T-helper 17 cell (primary cell): ENCODE measurements at regions not wholly inside any gene's neighbourhood (a gene's known extent, or its start where the extent isn't known, plus 50 kb on each side); places are given as distances from the start of the nearest gene placed in this dataset.
"Not testable (repeated sequence)": the region's sequence is repeated elsewhere in the genome, so short reads cannot be mapped to it uniquely, and the experiment has no call there.

Source experiments
- ATAC-seq: fragments of 150-1000 bp; cut with Tn5 transposase; 2 replicates; pipeline ENCODE4 v1.10.0; 2021; ENCODE audit warnings: mild to moderate bottlenecking, moderate library complexity
- DNase-seq, 3 donors: peaks; one replicate each; pipeline versions ENCODE4 v3.0.0 to v3.0.0-alpha.2; 2020 to 2021
- H3K9me3 ChIP-seq: one replicate; pipeline ENCODE4 v1.7.0; 2013; ENCODE audit warnings: low read length, mild to moderate bottlenecking; ENCODE audit not compliant: control insufficient read depth, poor library complexity, severe bottlenecking
- H3K27ac Mint-ChIP-seq: one replicate; pipeline ENCODE4 v1.8.0; 2022; ENCODE audit warnings: mild to moderate bottlenecking, moderate library complexity, mixed read lengths
- H3K27me3 Mint-ChIP-seq: one replicate; pipeline ENCODE4 v1.8.0; 2022; ENCODE audit warnings: mixed read lengths
- H3K36me3 Mint-ChIP-seq: one replicate; pipeline ENCODE4 v1.8.0; 2022; ENCODE audit warnings: low read depth, mixed read lengths
- H3K4me1 Mint-ChIP-seq: one replicate; pipeline ENCODE4 v1.8.0; 2022; ENCODE audit warnings: mild to moderate bottlenecking, mixed read lengths
- H3K4me3 Mint-ChIP-seq: one replicate; pipeline ENCODE4 v1.8.0; 2022; ENCODE audit warnings: mild to moderate bottlenecking, moderate library complexity, mixed read lengths

GRCh38 chr1:195686764-195687163 is 921.5 kb downstream of the KCNT2 start:
- no peaks in the 10 kb centered on the region for H3K27me3 Mint-ChIP-seq
- H3K9me3 ChIP-seq, result no peaks in the 10 kb centered on the region
- DNase-seq (no peak), ATAC-seq (no peak)
- H3K4me3 Mint-ChIP-seq, result no peak overlapping the region
- H3K36me3 Mint-ChIP-seq, result no peaks in the 10 kb centered on the region
- no peak overlapping the region for H3K27ac Mint-ChIP-seq
- peaks cover 1% of the 10 kb centered on the region for H3K4me1 Mint-ChIP-seq

- no peaks in the 10 kb centered on the region for H3K27me3 Mint-ChIP-seq
- ATAC-seq (no peak), DNase-seq (no peak)
- H3K27ac Mint-ChIP-seq, result no peak overlapping the region
- H3K4me1 Mint-ChIP-seq, result no peaks in the 10 kb centered on the region
- no peaks in the 10 kb centered on the region for H3K36me3 Mint-ChIP-seq
- no peak overlapping the region for H3K4me3 Mint-ChIP-seq
- H3K9me3 ChIP-seq, result no peaks in the 10 kb centered on the region
Measured at GRCh38 chr1:195664628-195665027, 943.6 kb downstream of the KCNT2 start.

DNA sequence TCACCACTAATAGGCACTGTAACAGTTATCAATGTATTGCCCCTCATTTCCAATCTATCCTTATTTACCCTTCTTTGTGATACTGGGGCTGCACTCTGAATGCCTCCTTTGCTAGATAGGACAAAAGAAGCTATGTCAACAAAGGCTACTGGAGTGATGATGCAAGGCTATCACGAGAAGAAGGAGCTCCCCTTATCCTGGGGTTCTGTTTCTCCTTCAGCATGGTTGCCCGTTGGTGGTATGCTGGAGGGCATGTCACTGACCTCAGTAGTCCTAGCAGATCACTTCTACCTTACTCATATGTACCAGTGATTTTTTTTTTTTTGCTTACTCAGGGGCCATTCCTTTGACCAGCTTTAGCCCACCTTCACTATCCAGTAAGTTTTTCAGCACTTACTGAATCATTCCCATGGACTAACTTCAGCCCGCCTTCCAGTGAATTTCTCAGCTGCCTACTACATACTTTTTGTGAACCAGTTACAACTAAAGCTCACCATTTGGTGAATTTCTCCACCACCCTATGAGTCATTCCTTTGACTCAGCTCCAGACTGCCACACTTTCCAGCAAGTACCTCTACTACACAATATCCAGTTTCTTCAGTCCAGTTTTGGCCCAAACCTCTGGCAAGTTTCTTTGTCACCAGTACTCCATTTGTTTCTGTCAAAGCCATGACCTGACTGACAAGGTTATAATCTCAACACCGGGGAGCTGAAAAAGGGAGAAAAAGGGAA is 944.5 kb downstream of the KCNT2 start:
- DNase-seq (no peak), ATAC-seq (no peak)
- no peaks in the 10 kb centered on the region for H3K9me3 ChIP-seq
- Mint-ChIP-seq H3K36me3 (no peaks in the 10 kb centered on the region), H3K4me3 (no peak overlapping the region), H3K27ac (no peak overlapping the region), H3K4me1 (no peaks in the 10 kb centered on the region), H3K27me3 (no peaks in the 10 kb centered on the region)

DNA sequence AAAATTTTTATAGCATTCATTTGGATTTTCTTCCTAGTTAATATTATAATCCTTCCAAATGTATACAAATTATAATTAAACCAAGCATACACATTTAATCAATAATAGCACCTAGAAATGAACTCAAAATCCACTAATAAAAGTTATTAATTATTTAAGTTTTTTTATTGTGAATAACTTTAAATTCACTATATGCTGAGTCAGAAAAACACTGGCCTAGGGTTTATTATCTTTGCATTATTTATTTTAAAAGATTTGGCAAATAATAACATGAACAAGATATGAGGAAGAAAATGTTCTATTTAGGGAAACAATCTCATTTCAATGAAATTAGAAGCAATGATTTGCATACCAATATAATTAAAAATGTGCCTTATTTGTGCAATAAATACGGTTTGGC is 951.5 kb downstream of the KCNT2 start:
- ATAC-seq (no peak), DNase-seq (no peak)
- no peaks in the 10 kb centered on the region for H3K9me3 ChIP-seq
- no peak overlapping the region for H3K4me3 Mint-ChIP-seq
- H3K27me3 Mint-ChIP-seq, result no peaks in the 10 kb centered on the region
- no peak overlapping the region for H3K27ac Mint-ChIP-seq
- no peaks in the 10 kb centered on the region for H3K4me1 Mint-ChIP-seq
- H3K36me3 Mint-ChIP-seq, result no peaks in the 10 kb centered on the region

GRCh38 chr1:195648875-195649274 is 959.4 kb downstream of the KCNT2 start:
- ATAC-seq, H3K9me3 ChIP-seq, H3K4me3 Mint-ChIP-seq, H3K27ac Mint-ChIP-seq, H3K36me3 Mint-ChIP-seq, DNase-seq, H3K27me3 Mint-ChIP-seq, H3K4me1 Mint-ChIP-seq: not testable (repeated sequence)

GRCh38 chr1:195637539-195637938 is 970.7 kb downstream of the KCNT2 start:
- Mint-ChIP-seq H3K36me3 (no peaks in the 10 kb centered on the region), H3K27me3 (no peaks in the 10 kb centered on the region), H3K27ac (no peak overlapping the region), H3K4me1 (no peaks in the 10 kb centered on the region), H3K4me3 (no peak overlapping the region)
- no peaks in the 10 kb centered on the region for H3K9me3 ChIP-seq
- DNase-seq (no peak), ATAC-seq (no peak)

- H3K27ac Mint-ChIP-seq, result no peak overlapping the region
- no peaks in the 10 kb centered on the region for H3K4me1 Mint-ChIP-seq
- DNase-seq, result no peak
- H3K4me3 Mint-ChIP-seq, result no peak overlapping the region
- ATAC-seq, result no peak
- H3K9me3 ChIP-seq, result no peaks in the 10 kb centered on the region
- H3K27me3 Mint-ChIP-seq, result no peaks in the 10 kb centered on the region
- H3K36me3 Mint-ChIP-seq, result no peaks in the 10 kb centered on the region
Measured at GRCh38 chr1:195618287-195618686, 990.0 kb downstream of the KCNT2 start.

DNA sequence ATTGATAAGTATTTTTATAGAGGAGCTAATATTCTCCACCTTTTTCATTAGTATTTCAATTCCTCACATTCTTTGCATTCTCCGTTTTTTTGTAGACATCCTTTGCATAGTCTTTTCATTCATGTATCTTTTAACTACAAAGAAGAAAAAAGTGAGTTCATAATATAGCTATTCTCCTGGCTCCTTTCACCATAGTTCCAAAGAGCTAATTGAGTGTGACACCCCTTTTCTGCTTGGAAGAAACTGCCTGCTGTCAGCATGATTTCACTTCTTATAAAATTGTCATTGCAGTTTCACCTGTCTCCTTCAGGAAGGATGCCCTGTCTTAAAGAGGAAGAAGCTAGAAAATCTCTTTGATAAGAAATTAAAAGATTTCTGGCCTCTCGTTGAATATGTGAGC is 991.1 kb downstream of the KCNT2 start:
- no peak for DNase-seq
- H3K27me3 Mint-ChIP-seq, result no peaks in the 10 kb centered on the region
- H3K9me3 ChIP-seq, result no peaks in the 10 kb centered on the region
- H3K4me3 Mint-ChIP-seq, result no peak overlapping the region
- H3K27ac Mint-ChIP-seq, result no peak overlapping the region
- no peaks in the 10 kb centered on the region for H3K4me1 Mint-ChIP-seq
- no peak for ATAC-seq
- no peaks in the 10 kb centered on the region for H3K36me3 Mint-ChIP-seq

DNA sequence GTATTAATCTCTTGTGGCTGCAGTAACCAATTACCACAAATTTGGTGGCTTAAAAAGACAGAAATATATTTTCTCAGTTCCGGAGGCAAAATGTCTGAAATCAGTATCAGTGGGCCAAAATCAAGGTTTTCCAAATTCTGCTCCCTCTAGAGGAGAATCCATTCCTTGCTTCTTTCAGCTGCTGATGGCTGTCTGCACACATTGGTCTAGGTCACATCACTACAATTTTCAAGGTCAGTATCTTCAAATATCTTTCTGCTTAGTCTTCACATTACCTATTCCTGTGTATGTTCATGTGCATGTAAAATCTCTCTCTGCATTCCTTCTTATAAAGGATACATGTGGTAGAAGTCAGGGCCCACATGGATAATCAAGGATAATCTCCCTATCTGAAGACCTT is 999.4 kb downstream of the KCNT2 start:
- Mint-ChIP-seq H3K27ac (no peak overlapping the region), H3K4me1 (no peaks in the 10 kb centered on the region), H3K36me3 (no peaks in the 10 kb centered on the region), H3K4me3 (no peak overlapping the region), H3K27me3 (no peaks in the 10 kb centered on the region)
- ATAC-seq (no peak), DNase-seq (no peak)
- H3K9me3 ChIP-seq, result no peaks in the 10 kb centered on the region

GRCh38 chr1:195606483-195606882 is 1001.8 kb downstream of the KCNT2 start:
- H3K9me3 ChIP-seq, result no peaks in the 10 kb centered on the region
- ATAC-seq (no peak), DNase-seq (no peak)
- H3K27ac Mint-ChIP-seq, result no peak overlapping the region
- no peaks in the 10 kb centered on the region for H3K27me3 Mint-ChIP-seq
- no peaks in the 10 kb centered on the region for H3K36me3 Mint-ChIP-seq
- no peaks in the 10 kb centered on the region for H3K4me1 Mint-ChIP-seq
- H3K4me3 Mint-ChIP-seq, result no peak overlapping the region

DNA sequence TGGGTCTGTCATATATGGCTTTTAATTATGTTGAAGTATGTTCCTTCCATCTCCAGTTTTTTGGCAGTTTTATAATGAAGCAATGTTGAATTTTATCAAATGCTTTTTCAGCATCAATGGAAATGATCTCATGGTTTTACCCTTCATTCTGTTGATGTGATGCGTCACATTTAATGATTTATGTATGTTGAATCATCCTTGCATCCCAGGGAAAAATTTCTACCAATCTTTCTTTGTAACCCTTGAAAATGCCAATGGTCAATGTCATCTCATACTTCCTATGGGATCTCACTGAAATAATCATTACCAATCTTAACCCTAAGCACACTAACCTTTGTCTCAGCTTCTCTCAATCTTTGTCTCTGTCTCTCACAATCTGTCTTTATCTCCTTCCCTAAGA is 1004.0 kb downstream of the KCNT2 start:
- H3K9me3 ChIP-seq, result no peaks in the 10 kb centered on the region
- DNase-seq (no peak), ATAC-seq (no peak)
- H3K4me1 Mint-ChIP-seq, result no peaks in the 10 kb centered on the region
- H3K27me3 Mint-ChIP-seq, result no peaks in the 10 kb centered on the region
- H3K36me3 Mint-ChIP-seq, result no peaks in the 10 kb centered on the region
- H3K27ac Mint-ChIP-seq, result no peak overlapping the region
- no peak overlapping the region for H3K4me3 Mint-ChIP-seq

GRCh38 chr1:195597891-195598290 is 1010.3 kb downstream of the KCNT2 start:
- H3K36me3 Mint-ChIP-seq, result no peaks in the 10 kb centered on the region
- H3K27me3 Mint-ChIP-seq, result no peaks in the 10 kb centered on the region
- H3K4me3 Mint-ChIP-seq, result no peak overlapping the region
- no peaks in the 10 kb centered on the region for H3K9me3 ChIP-seq
- ATAC-seq, result no peak
- no peak overlapping the region for H3K27ac Mint-ChIP-seq
- DNase-seq, result no peak
- H3K4me1 Mint-ChIP-seq, result no peaks in the 10 kb centered on the region

DNA sequence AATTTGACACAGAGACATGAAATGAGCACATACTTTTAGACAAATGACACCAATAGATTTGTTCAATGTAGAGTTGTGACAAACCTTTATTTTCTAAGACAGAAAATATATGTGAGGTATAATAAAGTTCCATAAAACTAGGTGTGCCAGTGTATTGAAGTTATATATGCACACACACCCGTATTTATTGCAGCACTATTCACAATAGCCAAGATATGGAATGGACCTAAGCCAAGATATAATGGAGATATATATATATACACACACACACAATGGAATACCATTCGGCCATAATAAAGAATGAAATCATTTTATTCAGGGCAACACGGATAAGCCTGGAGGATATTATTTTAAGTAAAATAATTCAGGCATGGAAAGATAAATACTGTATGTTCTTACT is 1013.5 kb downstream of the KCNT2 start:
- ATAC-seq, result no peak
- Mint-ChIP-seq H3K36me3 (no peaks in the 10 kb centered on the region), H3K27me3 (no peaks in the 10 kb centered on the region), H3K4me1 (no peaks in the 10 kb centered on the region), H3K4me3 (no peak overlapping the region), H3K27ac (no peak overlapping the region)
- H3K9me3 ChIP-seq, result no peaks in the 10 kb centered on the region
- no peak for DNase-seq

DNA sequence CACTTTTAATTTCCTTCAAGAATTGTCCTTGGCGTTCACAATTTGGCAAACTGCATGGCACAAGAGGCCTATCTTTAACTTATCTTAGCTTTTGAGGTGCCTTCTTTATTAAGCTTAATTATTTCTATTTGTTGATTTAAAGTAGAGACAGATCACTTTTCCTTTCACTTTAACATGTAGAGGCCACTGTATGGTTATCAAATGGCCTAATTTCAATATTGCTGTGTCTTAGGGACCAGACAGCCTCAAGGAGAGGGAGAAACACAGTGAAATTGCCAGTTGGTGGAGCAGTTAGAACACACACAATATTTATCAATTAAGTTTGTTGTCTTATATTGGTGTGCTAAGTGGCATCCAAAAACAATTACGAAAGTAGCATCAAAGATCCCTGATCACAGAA is 1013.9 kb downstream of the KCNT2 start:
- ATAC-seq, result no peak
- no peaks in the 10 kb centered on the region for H3K36me3 Mint-ChIP-seq
- no peaks in the 10 kb centered on the region for H3K27me3 Mint-ChIP-seq

More for the DNA sequence above, 1013.9 kb downstream of the KCNT2 start:
- no peak for DNase-seq
- Mint-ChIP-seq H3K4me3 (no peak overlapping the region), H3K4me1 (no peaks in the 10 kb centered on the region), H3K27ac (no peak overlapping the region)
- no peaks in the 10 kb centered on the region for H3K9me3 ChIP-seq
